ENCODE measurements at regions not wholly inside any gene's neighbourhood (a gene's known extent, or its start where the extent isn't known, plus 50 kb on each side); places are given as distances from the start of the nearest gene placed in this dataset.

DNA sequence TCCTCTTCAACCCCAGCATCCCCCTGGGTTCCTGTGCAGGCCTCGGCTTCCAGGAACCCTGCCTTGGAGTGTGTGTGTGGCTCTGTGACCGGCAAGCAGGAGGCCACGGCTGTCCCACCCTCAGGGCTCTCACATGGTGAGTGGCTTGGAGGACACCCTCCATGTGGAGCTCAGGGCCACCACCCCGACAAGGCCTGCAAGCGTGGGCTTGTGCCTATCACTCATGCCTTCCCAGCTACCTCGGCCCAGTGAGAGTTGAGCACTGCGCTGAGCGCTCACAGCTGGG lies 76.7 kb downstream of the DACT2 start:
- BruUV-seq (replicated peaks): no TSS peak
- ChIA-PET RAD21 (ENCODE audit: low non-redundant PET in 1 of 2, low total read pairs in 2 of 2, uncharacterized antibody in 2 of 2, unreplicated experiment in 2 of 2) (no interaction called here), CTCF (no interaction called here), POLR2A (no interaction called here)
- intact Hi-C loops (cut with micrococcal nuclease): no loop called here
- Histone ChIP-seq H3K27ac (ENCODE audit: low read depth, low read length) (no peak overlapping the region), H3K9me3 (ENCODE audit: control insufficient read depth in 1 of 2, insufficient read depth in 1 of 2, low read depth in 1 of 2, low read length in 2 of 2) (no peaks in the 10 kb centered on the region), H3K9me2 (ENCODE audit: insufficient read depth) (no peaks in the 10 kb centered on the region), H3K27me3 (ENCODE audit: insufficient read depth, low read length) (peaks cover 25% of the 10 kb centered on the region), H2AFZ (ENCODE audit: low read depth, low read length, poor library complexity, severe bottlenecking) (no peak overlapping the region), H3K4me1 (ENCODE audit: control insufficient read depth in 1 of 2, insufficient read depth in 2 of 2, low read length in 2 of 2) (no peaks in the 10 kb centered on the region), H3K79me2 (ENCODE audit: insufficient read depth, low read length) (no peaks in the 10 kb centered on the region), H3K36me3 (ENCODE audit: control insufficient read depth in 1 of 2, insufficient read depth in 2 of 2, low read length in 2 of 2) (no peaks in the 10 kb centered on the region), H3K4me2 (ENCODE audit: low read length) (no peak overlapping the region), H4K20me1 (ENCODE audit: insufficient read depth) (no peaks in the 10 kb centered on the region), H3K9ac (ENCODE audit: low read length) (no peak overlapping the region), H3K4me3 (replicated peaks in 1 of 2; ENCODE audit: low read depth in 1 of 2, low read length in 2 of 2) (no peak overlapping the region)
- TF ChIP-seq, protein P1, sequence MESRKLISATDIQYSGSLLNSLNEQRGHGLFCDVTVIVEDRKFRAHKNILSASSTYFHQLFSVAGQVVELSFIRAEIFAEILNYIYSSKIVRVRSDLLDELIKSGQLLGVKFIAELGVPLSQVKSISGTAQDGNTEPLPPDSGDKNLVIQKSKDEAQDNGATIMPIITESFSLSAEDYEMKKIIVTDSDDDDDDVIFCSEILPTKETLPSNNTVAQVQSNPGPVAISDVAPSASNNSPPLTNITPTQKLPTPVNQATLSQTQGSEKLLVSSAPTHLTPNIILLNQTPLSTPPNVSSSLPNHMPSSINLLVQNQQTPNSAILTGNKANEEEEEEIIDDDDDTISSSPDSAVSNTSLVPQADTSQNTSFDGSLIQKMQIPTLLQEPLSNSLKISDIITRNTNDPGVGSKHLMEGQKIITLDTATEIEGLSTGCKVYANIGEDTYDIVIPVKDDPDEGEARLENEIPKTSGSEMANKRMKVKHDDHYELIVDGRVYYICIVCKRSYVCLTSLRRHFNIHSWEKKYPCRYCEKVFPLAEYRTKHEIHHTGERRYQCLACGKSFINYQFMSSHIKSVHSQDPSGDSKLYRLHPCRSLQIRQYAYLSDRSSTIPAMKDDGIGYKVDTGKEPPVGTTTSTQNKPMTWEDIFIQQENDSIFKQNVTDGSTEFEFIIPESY (IDR thresholded peaks at IDR 0.05; ENCODE audit: extremely low read depth, insufficient replicate concordance, low read length): no peak
- TF ChIP-seq, protein P2, sequence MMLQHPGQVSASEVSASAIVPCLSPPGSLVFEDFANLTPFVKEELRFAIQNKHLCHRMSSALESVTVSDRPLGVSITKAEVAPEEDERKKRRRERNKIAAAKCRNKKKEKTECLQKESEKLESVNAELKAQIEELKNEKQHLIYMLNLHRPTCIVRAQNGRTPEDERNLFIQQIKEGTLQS (IDR thresholded peaks at IDR 0.05): no peak
- no peak for TF ChIP-seq EGR1 (IDR thresholded peaks at IDR 0.05; ENCODE audit: low read depth)
- TF ChIP-seq TCF7L2 (IDR thresholded peaks at IDR 0.05; ENCODE audit: borderline replicate concordance, extremely low read depth, insufficient read depth, insufficient read length): no peak
- no peak for TF ChIP-seq FOSL1 (IDR thresholded peaks at IDR 0.05; ENCODE audit: low read depth)
- TF ChIP-seq RAD21 (IDR thresholded peaks at IDR 0.05; ENCODE audit: low read depth): no peak
- TF ChIP-seq, protein P3, sequence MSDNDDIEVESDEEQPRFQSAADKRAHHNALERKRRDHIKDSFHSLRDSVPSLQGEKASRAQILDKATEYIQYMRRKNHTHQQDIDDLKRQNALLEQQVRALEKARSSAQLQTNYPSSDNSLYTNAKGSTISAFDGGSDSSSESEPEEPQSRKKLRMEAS (IDR thresholded peaks at IDR 0.05): no peak
- TF ChIP-seq, protein P4, sequence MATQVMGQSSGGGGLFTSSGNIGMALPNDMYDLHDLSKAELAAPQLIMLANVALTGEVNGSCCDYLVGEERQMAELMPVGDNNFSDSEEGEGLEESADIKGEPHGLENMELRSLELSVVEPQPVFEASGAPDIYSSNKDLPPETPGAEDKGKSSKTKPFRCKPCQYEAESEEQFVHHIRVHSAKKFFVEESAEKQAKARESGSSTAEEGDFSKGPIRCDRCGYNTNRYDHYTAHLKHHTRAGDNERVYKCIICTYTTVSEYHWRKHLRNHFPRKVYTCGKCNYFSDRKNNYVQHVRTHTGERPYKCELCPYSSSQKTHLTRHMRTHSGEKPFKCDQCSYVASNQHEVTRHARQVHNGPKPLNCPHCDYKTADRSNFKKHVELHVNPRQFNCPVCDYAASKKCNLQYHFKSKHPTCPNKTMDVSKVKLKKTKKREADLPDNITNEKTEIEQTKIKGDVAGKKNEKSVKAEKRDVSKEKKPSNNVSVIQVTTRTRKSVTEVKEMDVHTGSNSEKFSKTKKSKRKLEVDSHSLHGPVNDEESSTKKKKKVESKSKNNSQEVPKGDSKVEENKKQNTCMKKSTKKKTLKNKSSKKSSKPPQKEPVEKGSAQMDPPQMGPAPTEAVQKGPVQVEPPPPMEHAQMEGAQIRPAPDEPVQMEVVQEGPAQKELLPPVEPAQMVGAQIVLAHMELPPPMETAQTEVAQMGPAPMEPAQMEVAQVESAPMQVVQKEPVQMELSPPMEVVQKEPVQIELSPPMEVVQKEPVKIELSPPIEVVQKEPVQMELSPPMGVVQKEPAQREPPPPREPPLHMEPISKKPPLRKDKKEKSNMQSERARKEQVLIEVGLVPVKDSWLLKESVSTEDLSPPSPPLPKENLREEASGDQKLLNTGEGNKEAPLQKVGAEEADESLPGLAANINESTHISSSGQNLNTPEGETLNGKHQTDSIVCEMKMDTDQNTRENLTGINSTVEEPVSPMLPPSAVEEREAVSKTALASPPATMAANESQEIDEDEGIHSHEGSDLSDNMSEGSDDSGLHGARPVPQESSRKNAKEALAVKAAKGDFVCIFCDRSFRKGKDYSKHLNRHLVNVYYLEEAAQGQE (IDR thresholded peaks at IDR 0.05; ENCODE audit: low read depth): no peak
- no peak for TF ChIP-seq POLR2AphosphoS5 (IDR thresholded peaks at IDR 0.05; ENCODE audit: low read depth, low read length)
- TF ChIP-seq JUND (IDR thresholded peaks at IDR 0.05): no peak
- no peak for TF ChIP-seq CBX3 (IDR thresholded peaks at IDR 0.05; ENCODE audit: low read depth)
- DNase-seq (ENCODE audit: low read depth, low spot score): no peak
- ATAC-seq: no peak
